ENCODE measurements at regions not wholly inside any gene's neighbourhood (a gene's known extent, or its start where the extent isn't known, plus 50 kb on each side); places are given as distances from the start of the nearest gene placed in this dataset.
"Not testable (repeated sequence)": the region's sequence is repeated elsewhere in the genome, so short reads cannot be mapped to it uniquely, and the experiment has no call there.

DNA sequence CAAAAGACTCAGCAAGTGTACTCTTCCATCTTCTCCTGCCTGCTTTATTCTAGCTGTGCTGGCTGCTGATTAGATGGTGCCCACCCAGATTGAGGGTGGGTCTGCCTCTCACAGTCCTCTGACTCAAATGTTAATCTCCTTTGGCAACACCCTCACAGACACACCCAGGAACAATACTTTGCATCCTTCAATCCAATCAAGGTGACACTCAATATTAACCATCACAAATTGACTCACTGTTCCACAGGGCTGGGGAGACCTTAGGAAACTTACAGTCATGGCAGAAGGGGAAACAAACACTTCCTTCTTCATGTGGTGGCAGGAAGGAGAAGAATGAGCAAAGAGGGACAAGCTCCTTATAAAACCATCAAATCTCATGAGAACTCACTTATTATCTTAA, 94.9 kb upstream of the PLSCR5 start:
- TF ChIP-seq, protein P1, sequence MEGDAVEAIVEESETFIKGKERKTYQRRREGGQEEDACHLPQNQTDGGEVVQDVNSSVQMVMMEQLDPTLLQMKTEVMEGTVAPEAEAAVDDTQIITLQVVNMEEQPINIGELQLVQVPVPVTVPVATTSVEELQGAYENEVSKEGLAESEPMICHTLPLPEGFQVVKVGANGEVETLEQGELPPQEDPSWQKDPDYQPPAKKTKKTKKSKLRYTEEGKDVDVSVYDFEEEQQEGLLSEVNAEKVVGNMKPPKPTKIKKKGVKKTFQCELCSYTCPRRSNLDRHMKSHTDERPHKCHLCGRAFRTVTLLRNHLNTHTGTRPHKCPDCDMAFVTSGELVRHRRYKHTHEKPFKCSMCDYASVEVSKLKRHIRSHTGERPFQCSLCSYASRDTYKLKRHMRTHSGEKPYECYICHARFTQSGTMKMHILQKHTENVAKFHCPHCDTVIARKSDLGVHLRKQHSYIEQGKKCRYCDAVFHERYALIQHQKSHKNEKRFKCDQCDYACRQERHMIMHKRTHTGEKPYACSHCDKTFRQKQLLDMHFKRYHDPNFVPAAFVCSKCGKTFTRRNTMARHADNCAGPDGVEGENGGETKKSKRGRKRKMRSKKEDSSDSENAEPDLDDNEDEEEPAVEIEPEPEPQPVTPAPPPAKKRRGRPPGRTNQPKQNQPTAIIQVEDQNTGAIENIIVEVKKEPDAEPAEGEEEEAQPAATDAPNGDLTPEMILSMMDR (IDR thresholded peaks at IDR 0.05; ENCODE audit: insufficient read depth, low read depth, low read length) = not testable (repeated sequence)
- TF ChIP-seq EZH2 (IDR thresholded peaks at IDR 0.05; ENCODE audit: insufficient read depth, low read length) = not testable (repeated sequence)
